Keratinocyte (primary cell): ENCODE measurements at regions not wholly inside any gene's neighbourhood (a gene's known extent, or its start where the extent isn't known, plus 50 kb on each side); places are given as distances from the start of the nearest gene placed in this dataset.

ENCODE experiments used
- CTCF ChIP-seq, 3 experiments: IDR thresholded peaks in 1 of 3; conservative IDR thresholded peaks in 1 of 3; optimal IDR thresholded peaks in 1 of 3; 2 replicates in 2 of 3; 3 replicates in 1 of 3; pipeline versions ENCODE3 to v1.5.1; 2011; ENCODE audit warnings: low read length in 3 of 3, mild to moderate bottlenecking in 3 of 3, moderate library complexity in 2 of 3, control low read depth in 1 of 3, inconsistent platforms in 1 of 3; ENCODE audit not compliant: insufficient read depth in 2 of 3; ENCODE audit errors: extremely low read depth in 1 of 3
- EZH2 ChIP-seq: IDR thresholded peaks from one replicate; pipeline ENCODE4 v1.6.1; 2012; ENCODE audit warnings: inconsistent platforms, mild to moderate bottlenecking, low read length, moderate library complexity

- TF ChIP-seq CTCF (optimal IDR thresholded peaks at IDR 0.05 in 1 of 3, IDR thresholded peaks at IDR 0.05 in 1 of 3, conservative IDR thresholded peaks at IDR 0.05 in 1 of 3; ENCODE audit: extremely low read depth in 1 of 3, insufficient read depth in 2 of 3, low read length in 3 of 3) (no peak), EZH2 (no peak)
Observed at GRCh38 chr9:18063856-18064390, 410.0 kb upstream of the ADAMTSL1 start.
